ENCODE measurements at regions not wholly inside any gene's neighbourhood (a gene's known extent, or its start where the extent isn't known, plus 50 kb on each side); places are given as distances from the start of the nearest gene placed in this dataset.

GRCh38 chr2:22902662-22903165 lies 482.3 kb upstream of the KLHL29 start:
- Histone ChIP-seq H3K36me3 (no peaks in the 10 kb centered on the region), H3K4me3 (no peak overlapping the region), H3K27ac (no peak overlapping the region), H3K4me1 (no peaks in the 10 kb centered on the region), H3K27me3 (no peaks in the 10 kb centered on the region), H3K9me3 (no peaks in the 10 kb centered on the region)
- intact Hi-C loops (cut with DNase I), result no loop called here
- no peak for ATAC-seq
- DNase-seq, result no peak
- no peak for TF ChIP-seq CTCF (IDR thresholded peaks at IDR 0.05)

GRCh38 chr2:22903616-22904015 lies 481.4 kb upstream of the KLHL29 start:
- Histone ChIP-seq H3K4me1 (no peaks in the 10 kb centered on the region), H3K9me3 (no peaks in the 10 kb centered on the region), H3K4me3 (no peak overlapping the region), H3K27me3 (no peaks in the 10 kb centered on the region), H3K27ac (no peak overlapping the region), H3K36me3 (no peaks in the 10 kb centered on the region)
- ATAC-seq (no peak), DNase-seq (no peak)
- intact Hi-C loops (cut with DNase I), result no loop called here
- TF ChIP-seq CTCF (IDR thresholded peaks at IDR 0.05), result no peak

- no peak overlapping the region for H3K4me3 ChIP-seq
- TF ChIP-seq CTCF (IDR thresholded peaks at IDR 0.05), result peak in 1 of 2 donors; percentile 46
- H3K27ac ChIP-seq, result no peak overlapping the region
- H3K36me3 ChIP-seq, result no peaks in the 10 kb centered on the region
- H3K9me3 ChIP-seq, result no peaks in the 10 kb centered on the region
- intact Hi-C loops (cut with DNase I), result no loop called here
- no peaks in the 10 kb centered on the region for H3K4me1 ChIP-seq
- ATAC-seq, result peak; percentile 62
- peak in 2 of 4 donors; percentile 16 to 26 for DNase-seq
- no peaks in the 10 kb centered on the region for H3K27me3 ChIP-seq
Measured at GRCh38 chr2:22904126-22904684, 480.8 kb upstream of the KLHL29 start.

GRCh38 chr2:22907330-22907729 lies 477.6 kb upstream of the KLHL29 start:
- no peaks in the 10 kb centered on the region for H3K4me1 ChIP-seq
- H3K27me3 ChIP-seq, result no peaks in the 10 kb centered on the region
- DNase-seq (peak in 1 of 4 donors; percentile 5), ATAC-seq (peak; percentile 89)
- no peak overlapping the region for H3K27ac ChIP-seq
- no peak for TF ChIP-seq CTCF (IDR thresholded peaks at IDR 0.05)
- no peaks in the 10 kb centered on the region for H3K36me3 ChIP-seq
- H3K4me3 ChIP-seq, result no peak overlapping the region
- intact Hi-C loops (cut with DNase I), result no loop called here
- H3K9me3 ChIP-seq, result no peaks in the 10 kb centered on the region

- Histone ChIP-seq H3K36me3 (no peaks in the 10 kb centered on the region), H3K27me3 (no peaks in the 10 kb centered on the region), H3K27ac (no peak overlapping the region), H3K4me3 (no peak overlapping the region), H3K9me3 (no peaks in the 10 kb centered on the region), H3K4me1 (no peaks in the 10 kb centered on the region)
- DNase-seq (no peak), ATAC-seq (no peak)
- intact Hi-C loops (cut with DNase I), result no loop called here
- no peak for TF ChIP-seq CTCF (IDR thresholded peaks at IDR 0.05)
Measured at GRCh38 chr2:22912398-22912797, 472.6 kb upstream of the KLHL29 start.
